HFF-Myc (cell line): ENCODE measurements at regions not wholly inside any gene's neighbourhood (a gene's known extent, or its start where the extent isn't known, plus 50 kb on each side); places are given as distances from the start of the nearest gene placed in this dataset.

Experiments
- DNase-seq: peaks from one replicate; pipeline ENCODE4 v3.0.0-alpha.2; 2011; ENCODE audit warnings: low read depth; ENCODE audit errors: extremely low read depth
- H3K4me3 ChIP-seq: replicated peaks from 2 replicates; pipeline ENCODE4 v1.5.1; 2011; ENCODE audit warnings: low read depth, mild to moderate bottlenecking, control low read depth, low read length
- CTCF ChIP-seq: IDR thresholded peaks from 2 replicates; pipeline ENCODE4 v1.5.1; 2012; ENCODE audit warnings: mild to moderate bottlenecking, low read depth, low read length, control low read depth; ENCODE audit errors: missing control alignments

GRCh38 chr7:47715631-47716068, 133.7 kb upstream of the TNS3 start:
- no peak overlapping the region for H3K4me3 ChIP-seq
- TF ChIP-seq CTCF: no peak

GRCh38 chr7:47714669-47715607, 133.0 kb upstream of the TNS3 start:
- no peak overlapping the region for H3K4me3 ChIP-seq
- no peak for DNase-seq
- TF ChIP-seq CTCF: no peak

More at GRCh38 chr7:47715631-47716068, 133.7 kb upstream of the TNS3 start:
- no peak for DNase-seq

- no peak for DNase-seq
- TF ChIP-seq CTCF: no peak
- H3K4me3 ChIP-seq: no peak overlapping the region
Observed at GRCh38 chr7:47713595-47713994, 131.7 kb upstream of the TNS3 start.

GRCh38 chr7:47712416-47712815, 130.5 kb upstream of the TNS3 start:
- TF ChIP-seq CTCF: no peak
- H3K4me3 ChIP-seq: no peak overlapping the region
- no peak for DNase-seq

- no peak for DNase-seq
Observed at GRCh38 chr7:47711776-47712175, 129.9 kb upstream of the TNS3 start.

GRCh38 chr7:47710201-47710935, 128.5 kb upstream of the TNS3 start:
- no peak for TF ChIP-seq CTCF
- DNase-seq: no peak
- H3K4me3 ChIP-seq: no peak overlapping the region

More at GRCh38 chr7:47711776-47712175, 129.9 kb upstream of the TNS3 start:
- H3K4me3 ChIP-seq: no peak overlapping the region
- no peak for TF ChIP-seq CTCF
